BE2C (cell line): ENCODE measurements at regions not wholly inside any gene's neighbourhood (a gene's known extent, or its start where the extent isn't known, plus 50 kb on each side); places are given as distances from the start of the nearest gene placed in this dataset.

Experiments
- DNase-seq: peaks from one replicate; pipeline ENCODE4 v3.0.0-alpha.2; 2020
- H3K27me3 ChIP-seq: fragments of 250-450 bp; sonication (Bioruptor Pico); 2 replicates; pipeline ENCODE4 v1.5.1; 2020; ENCODE audit warnings: mild to moderate bottlenecking
- H3K36me3 ChIP-seq: fragments of 250-450 bp; sonication (Bioruptor Pico); 2 replicates; pipeline ENCODE4 v1.5.1; 2020; ENCODE audit warnings: mild to moderate bottlenecking
- H3K4me1 ChIP-seq: fragments of 250-450 bp; sonication (Bioruptor Pico); 2 replicates; pipeline ENCODE4 v1.5.1; 2020
- H3K4me3 ChIP-seq: 2 replicates; pipeline ENCODE4 v1.5.1; 2011; ENCODE audit warnings: low read depth, low read length
- H3K9me3 ChIP-seq: fragments of 250-450 bp; sonication (Bioruptor Pico); 2 replicates; pipeline ENCODE4 v1.5.1; 2020
- CTCF ChIP-seq: IDR thresholded peaks from 2 replicates; pipeline ENCODE4 v1.5.1; 2012; ENCODE audit warnings: mild to moderate bottlenecking, low read depth, low read length

DNA sequence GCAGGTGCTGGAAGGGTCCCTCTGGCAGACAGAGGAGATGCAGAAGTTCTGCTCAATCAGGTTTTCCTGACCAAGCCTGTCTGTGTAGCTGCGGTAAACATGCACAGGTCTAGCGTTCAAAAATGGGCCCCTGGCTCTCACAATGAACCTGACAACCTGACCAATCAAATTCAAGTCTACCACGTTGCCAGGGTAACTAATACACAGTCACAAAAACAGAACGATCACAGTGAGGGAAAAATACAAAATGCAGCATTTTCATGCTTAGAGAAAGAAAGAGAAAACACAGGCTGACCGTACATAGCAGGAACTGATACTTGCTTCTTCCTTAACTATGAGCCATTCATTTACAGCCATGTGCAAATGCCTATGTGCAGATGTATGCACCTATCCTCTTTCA is 353.1 kb upstream of the TSHZ2 start:
- peaks cover 5% of the 10 kb centered on the region for H3K27me3 ChIP-seq
- no peaks in the 10 kb centered on the region for H3K36me3 ChIP-seq
- TF ChIP-seq CTCF, result no peak
- no peak overlapping the region for H3K4me3 ChIP-seq
- H3K4me1 ChIP-seq, result no peaks in the 10 kb centered on the region
- no peaks in the 10 kb centered on the region for H3K9me3 ChIP-seq
- DNase-seq, result no peak

GRCh38 chr20:52616629-52617028 is 355.5 kb upstream of the TSHZ2 start:
- H3K4me1 ChIP-seq, result no peaks in the 10 kb centered on the region
- no peak for DNase-seq
- TF ChIP-seq CTCF, result no peak

DNA sequence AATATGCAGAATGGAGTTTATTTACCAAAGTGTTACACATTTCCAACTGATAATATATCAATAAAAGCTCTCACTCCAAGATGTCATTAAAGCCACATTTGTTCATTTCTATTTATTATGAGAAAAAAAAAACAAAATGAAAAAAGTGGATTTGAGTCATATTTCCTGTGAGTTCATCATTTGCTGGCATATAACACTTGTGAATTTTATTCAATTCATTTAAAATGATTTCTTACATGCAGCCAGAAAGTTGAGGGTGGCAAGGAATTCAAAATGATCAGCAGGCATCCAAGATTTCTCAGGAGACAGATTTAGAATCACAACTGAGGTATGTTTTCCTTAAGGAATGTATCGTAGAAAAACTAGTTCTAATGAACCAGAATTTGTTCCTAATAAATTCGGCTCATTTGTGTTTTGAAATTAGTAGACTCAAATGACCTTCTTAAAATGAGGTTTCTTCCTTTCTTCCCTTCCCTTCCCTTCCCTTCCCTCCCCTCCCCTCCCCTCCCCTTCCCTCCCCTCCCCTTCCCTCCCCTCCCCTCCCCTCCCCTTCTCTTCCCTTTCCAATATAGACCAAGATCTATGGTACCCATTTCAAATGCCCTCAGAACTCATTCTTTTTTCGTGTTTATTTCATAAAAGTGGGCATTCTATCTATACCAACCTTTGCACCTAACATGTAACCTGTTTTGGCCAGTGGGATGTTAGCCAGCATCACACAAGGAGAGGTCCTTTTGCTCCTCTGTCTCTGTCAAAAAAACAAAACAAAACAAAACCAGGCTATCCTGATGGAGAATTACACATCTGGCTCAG is 357.9 kb upstream of the TSHZ2 start:
- Histone ChIP-seq H3K27me3 (peaks cover 15% of the 10 kb centered on the region), H3K4me1 (no peaks in the 10 kb centered on the region), H3K36me3 (no peaks in the 10 kb centered on the region), H3K4me3 (no peak overlapping the region), H3K9me3 (no peaks in the 10 kb centered on the region)
- TF ChIP-seq CTCF, result no peak
- no peak for DNase-seq

More at GRCh38 chr20:52616629-52617028, 355.5 kb upstream of the TSHZ2 start:
- H3K27me3 ChIP-seq, result peaks cover 15% of the 10 kb centered on the region
- no peaks in the 10 kb centered on the region for H3K9me3 ChIP-seq
- no peak overlapping the region for H3K4me3 ChIP-seq
- H3K36me3 ChIP-seq, result no peaks in the 10 kb centered on the region

DNA sequence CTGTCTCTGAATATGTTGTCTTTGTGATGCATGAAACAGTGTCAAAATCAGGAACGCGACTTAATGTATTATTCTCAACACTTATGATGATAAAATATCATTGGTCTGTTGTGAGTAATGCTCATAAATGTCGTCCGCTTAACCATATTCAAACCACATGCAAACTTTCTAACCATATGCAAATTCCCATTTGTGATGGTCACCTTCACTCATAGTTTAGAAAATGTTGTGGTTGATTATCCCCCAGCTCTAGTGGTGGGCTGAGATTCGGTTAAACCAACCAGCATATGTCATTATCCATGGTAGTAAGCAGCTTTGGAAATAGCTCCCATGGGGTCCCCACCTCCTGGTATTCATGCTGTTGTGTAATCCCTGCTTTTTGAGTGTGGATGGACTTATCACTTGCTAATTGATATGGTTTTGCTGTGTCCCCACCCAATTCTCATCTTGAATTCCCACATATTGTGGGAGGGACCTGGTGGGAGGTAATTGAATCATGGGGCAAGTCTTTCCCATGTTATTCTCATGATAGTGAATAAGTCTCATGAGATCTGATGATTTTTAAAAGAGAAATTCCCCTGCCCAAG is 360.0 kb upstream of the TSHZ2 start:
- no peaks in the 10 kb centered on the region for H3K4me1 ChIP-seq
- peaks cover 15% of the 10 kb centered on the region for H3K27me3 ChIP-seq
- H3K4me3 ChIP-seq, result no peak overlapping the region
- no peak for TF ChIP-seq CTCF
- no peaks in the 10 kb centered on the region for H3K9me3 ChIP-seq
- no peaks in the 10 kb centered on the region for H3K36me3 ChIP-seq
- DNase-seq, result no peak

- H3K27me3 ChIP-seq, result peaks cover 11% of the 10 kb centered on the region
- no peak for TF ChIP-seq CTCF
- no peak for DNase-seq
Observed at GRCh38 chr20:52610749-52611148, 361.4 kb upstream of the TSHZ2 start.

More at GRCh38 chr20:52610749-52611148, 361.4 kb upstream of the TSHZ2 start:
- no peaks in the 10 kb centered on the region for H3K4me1 ChIP-seq
- H3K9me3 ChIP-seq, result no peaks in the 10 kb centered on the region
- no peaks in the 10 kb centered on the region for H3K36me3 ChIP-seq
- no peak overlapping the region for H3K4me3 ChIP-seq
